ENCODE measurements at regions not wholly inside any gene's neighbourhood (a gene's known extent, or its start where the extent isn't known, plus 50 kb on each side); places are given as distances from the start of the nearest gene placed in this dataset.

DNA sequence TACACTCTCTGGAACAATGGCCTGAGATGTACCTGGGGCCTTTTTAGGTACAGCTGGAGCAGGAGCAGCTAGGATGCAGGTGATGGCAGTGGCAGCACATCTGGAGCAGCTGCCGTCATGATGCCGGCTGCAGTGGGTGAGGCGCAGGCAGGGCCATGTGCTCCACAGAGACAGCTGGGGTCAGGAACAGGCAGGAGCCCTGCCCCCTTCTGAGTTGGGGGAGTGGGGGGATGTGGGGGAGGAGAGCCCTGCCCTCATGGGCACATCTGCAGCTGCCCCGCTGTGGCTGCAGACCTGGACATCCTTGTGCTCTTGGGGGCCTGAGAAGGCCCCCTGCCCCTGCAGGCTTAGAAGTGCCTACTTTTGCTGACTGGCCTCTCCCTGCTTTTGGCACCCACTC lies 352.8 kb upstream of the PABPC5 start:
- TF ChIP-seq, protein P1, sequence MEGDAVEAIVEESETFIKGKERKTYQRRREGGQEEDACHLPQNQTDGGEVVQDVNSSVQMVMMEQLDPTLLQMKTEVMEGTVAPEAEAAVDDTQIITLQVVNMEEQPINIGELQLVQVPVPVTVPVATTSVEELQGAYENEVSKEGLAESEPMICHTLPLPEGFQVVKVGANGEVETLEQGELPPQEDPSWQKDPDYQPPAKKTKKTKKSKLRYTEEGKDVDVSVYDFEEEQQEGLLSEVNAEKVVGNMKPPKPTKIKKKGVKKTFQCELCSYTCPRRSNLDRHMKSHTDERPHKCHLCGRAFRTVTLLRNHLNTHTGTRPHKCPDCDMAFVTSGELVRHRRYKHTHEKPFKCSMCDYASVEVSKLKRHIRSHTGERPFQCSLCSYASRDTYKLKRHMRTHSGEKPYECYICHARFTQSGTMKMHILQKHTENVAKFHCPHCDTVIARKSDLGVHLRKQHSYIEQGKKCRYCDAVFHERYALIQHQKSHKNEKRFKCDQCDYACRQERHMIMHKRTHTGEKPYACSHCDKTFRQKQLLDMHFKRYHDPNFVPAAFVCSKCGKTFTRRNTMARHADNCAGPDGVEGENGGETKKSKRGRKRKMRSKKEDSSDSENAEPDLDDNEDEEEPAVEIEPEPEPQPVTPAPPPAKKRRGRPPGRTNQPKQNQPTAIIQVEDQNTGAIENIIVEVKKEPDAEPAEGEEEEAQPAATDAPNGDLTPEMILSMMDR (IDR thresholded peaks at IDR 0.05) = no peak
- no peak for TF ChIP-seq ZFX (IDR thresholded peaks at IDR 0.05; ENCODE audit: borderline replicate concordance)
